HL-60 (cell line): ENCODE measurements at regions not wholly inside any gene's neighbourhood (a gene's known extent, or its start where the extent isn't known, plus 50 kb on each side); places are given as distances from the start of the nearest gene placed in this dataset.

ENCODE experiments used
- DNase-seq, 2 experiments: peaks; one replicate each; pipeline ENCODE4 v3.0.0-alpha.2; 2010 to 2020; ENCODE audit warnings: low read depth in 1 of 2, low spot score in 1 of 2
- H3K27ac ChIP-seq: fragments of 250-450 bp; sonication (Bioruptor Pico); replicated peaks from 2 replicates; pipeline ENCODE4 v1.5.1; 2020; ENCODE audit warnings: mild to moderate bottlenecking, moderate library complexity
- H3K27me3 ChIP-seq: fragments of 250-450 bp; sonication (Bioruptor Pico); 2 replicates; pipeline ENCODE4 v1.5.1; 2021; ENCODE audit warnings: mild to moderate bottlenecking, moderate library complexity; ENCODE audit not compliant: insufficient read depth, poor library complexity, severe bottlenecking
- H3K4me3 ChIP-seq: replicated peaks from 2 replicates; pipeline ENCODE4 v1.5.1; 2011; ENCODE audit warnings: mild to moderate bottlenecking, control low read depth, low read length; ENCODE audit not compliant: insufficient read depth
- GABPA ChIP-seq: IDR thresholded peaks from 2 replicates; pipeline ENCODE4 v1.6.1; 2012; ENCODE audit warnings: low read depth
- POLR2AphosphoS5 ChIP-seq: IDR thresholded peaks from 2 replicates; pipeline ENCODE4 v1.6.1; 2012; ENCODE audit warnings: low read depth
- SPI1 ChIP-seq: IDR thresholded peaks from 2 replicates; pipeline ENCODE4 v1.6.1; 2012; ENCODE audit warnings: low read depth, mild to moderate bottlenecking, borderline replicate concordance
- TF ChIP-seq, protein P1 (sequence below): IDR thresholded peaks from 2 replicates; pipeline ENCODE4 v1.6.1; 2012; ENCODE audit warnings: low read depth; ENCODE audit not compliant: insufficient replicate concordance
- TF ChIP-seq, protein P2 (sequence below): IDR thresholded peaks from one replicate; pipeline ENCODE4 v1.5.1; 2011; ENCODE audit warnings: low read length, control low read depth, inconsistent platforms; ENCODE audit not compliant: insufficient read depth

DNA sequence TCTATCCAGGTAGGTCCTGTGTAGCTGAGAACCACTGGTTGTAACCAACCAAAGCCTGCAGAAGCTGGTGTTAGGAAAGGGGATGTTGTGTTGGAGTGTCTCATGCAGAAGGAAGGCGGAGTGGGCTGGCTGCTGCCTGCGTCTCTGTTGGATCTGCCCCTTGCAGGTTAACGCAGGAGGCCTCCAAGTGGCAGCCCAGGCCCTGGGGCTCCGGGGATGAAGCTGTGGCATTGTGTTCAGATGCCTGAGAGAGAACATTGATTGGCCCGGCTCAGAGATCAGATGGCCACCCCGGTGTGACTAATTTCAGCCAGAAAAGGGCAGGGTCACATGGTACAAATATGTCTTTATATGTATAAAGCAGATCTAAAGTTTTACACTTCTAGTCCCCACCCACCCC lies 216.0 kb downstream of the GLI2 start:
- DNase-seq: no peak
- Histone ChIP-seq H3K27me3 (no peaks in the 10 kb centered on the region), H3K27ac (no peak overlapping the region), H3K4me3 (no peak overlapping the region)
- TF ChIP-seq, protein P1, sequence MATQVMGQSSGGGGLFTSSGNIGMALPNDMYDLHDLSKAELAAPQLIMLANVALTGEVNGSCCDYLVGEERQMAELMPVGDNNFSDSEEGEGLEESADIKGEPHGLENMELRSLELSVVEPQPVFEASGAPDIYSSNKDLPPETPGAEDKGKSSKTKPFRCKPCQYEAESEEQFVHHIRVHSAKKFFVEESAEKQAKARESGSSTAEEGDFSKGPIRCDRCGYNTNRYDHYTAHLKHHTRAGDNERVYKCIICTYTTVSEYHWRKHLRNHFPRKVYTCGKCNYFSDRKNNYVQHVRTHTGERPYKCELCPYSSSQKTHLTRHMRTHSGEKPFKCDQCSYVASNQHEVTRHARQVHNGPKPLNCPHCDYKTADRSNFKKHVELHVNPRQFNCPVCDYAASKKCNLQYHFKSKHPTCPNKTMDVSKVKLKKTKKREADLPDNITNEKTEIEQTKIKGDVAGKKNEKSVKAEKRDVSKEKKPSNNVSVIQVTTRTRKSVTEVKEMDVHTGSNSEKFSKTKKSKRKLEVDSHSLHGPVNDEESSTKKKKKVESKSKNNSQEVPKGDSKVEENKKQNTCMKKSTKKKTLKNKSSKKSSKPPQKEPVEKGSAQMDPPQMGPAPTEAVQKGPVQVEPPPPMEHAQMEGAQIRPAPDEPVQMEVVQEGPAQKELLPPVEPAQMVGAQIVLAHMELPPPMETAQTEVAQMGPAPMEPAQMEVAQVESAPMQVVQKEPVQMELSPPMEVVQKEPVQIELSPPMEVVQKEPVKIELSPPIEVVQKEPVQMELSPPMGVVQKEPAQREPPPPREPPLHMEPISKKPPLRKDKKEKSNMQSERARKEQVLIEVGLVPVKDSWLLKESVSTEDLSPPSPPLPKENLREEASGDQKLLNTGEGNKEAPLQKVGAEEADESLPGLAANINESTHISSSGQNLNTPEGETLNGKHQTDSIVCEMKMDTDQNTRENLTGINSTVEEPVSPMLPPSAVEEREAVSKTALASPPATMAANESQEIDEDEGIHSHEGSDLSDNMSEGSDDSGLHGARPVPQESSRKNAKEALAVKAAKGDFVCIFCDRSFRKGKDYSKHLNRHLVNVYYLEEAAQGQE: no peak
- TF ChIP-seq, protein P2, sequence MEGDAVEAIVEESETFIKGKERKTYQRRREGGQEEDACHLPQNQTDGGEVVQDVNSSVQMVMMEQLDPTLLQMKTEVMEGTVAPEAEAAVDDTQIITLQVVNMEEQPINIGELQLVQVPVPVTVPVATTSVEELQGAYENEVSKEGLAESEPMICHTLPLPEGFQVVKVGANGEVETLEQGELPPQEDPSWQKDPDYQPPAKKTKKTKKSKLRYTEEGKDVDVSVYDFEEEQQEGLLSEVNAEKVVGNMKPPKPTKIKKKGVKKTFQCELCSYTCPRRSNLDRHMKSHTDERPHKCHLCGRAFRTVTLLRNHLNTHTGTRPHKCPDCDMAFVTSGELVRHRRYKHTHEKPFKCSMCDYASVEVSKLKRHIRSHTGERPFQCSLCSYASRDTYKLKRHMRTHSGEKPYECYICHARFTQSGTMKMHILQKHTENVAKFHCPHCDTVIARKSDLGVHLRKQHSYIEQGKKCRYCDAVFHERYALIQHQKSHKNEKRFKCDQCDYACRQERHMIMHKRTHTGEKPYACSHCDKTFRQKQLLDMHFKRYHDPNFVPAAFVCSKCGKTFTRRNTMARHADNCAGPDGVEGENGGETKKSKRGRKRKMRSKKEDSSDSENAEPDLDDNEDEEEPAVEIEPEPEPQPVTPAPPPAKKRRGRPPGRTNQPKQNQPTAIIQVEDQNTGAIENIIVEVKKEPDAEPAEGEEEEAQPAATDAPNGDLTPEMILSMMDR: no peak
- no peak for TF ChIP-seq GABPA

DNA sequence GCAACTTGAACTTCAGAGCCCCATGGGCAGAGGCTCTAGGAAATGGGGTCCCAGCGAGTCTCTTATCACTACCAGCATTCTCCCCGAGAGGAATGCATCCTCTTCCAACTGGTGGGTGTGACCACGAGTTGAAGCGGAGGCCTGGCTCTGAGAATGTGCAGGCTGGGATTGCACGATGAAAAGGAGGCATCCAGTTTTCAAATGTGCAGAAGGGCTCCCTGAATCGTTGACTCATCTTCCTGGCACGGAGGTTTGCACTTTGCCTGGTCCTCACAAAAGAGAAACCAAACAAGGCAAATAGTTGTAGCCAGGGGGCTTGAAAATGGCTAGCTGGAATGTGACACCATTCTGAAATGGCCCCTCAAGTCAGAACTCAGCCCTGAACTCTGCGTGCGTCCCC lies 216.7 kb downstream of the GLI2 start:
- Histone ChIP-seq H3K27me3 (no peaks in the 10 kb centered on the region), H3K27ac (no peak overlapping the region), H3K4me3 (no peak overlapping the region)
- no peak for DNase-seq
- no peak for TF ChIP-seq GABPA
- TF ChIP-seq SPI1: no peak
- TF ChIP-seq, protein P1: no peak
- no peak for TF ChIP-seq POLR2AphosphoS5
- TF ChIP-seq, protein P2: no peak

DNA sequence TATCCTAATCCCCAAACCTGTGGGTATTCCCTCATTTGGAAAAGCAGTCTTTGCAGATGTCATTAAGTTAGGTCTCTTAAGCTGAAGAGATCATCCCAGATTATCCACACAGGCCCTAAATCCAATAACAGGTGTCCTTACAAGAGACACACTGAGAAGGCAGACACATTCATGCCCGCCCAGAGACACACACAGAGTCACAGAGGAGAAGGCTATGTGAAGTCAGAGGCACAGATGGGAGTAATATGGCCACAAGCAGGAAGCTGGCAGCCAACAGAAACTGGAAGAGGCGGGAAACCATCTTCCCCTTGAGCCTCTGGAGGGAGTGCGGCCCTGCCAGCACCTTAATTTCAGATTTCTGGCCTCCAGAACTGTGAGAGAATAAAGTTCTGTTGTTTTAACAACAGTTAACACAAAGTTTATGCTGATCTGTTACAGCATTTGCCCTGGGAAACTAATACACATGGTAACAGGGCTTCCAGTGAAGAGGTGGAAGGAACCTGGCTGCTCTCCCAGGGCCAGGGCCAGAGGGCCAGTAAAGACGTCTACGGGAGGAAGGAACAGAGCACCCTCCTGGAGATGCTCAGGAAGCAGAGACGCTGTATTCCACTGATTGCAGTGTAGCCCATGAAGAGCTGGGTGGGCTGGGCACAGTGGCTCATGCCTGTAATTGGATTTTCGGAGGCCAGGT lies 217.5 kb downstream of the GLI2 start:
- Histone ChIP-seq H3K27me3 (no peaks in the 10 kb centered on the region), H3K27ac (no peak overlapping the region), H3K4me3 (no peak overlapping the region)
- DNase-seq: no peak
- TF ChIP-seq, protein P2: no peak
- TF ChIP-seq POLR2AphosphoS5 (no peak), SPI1 (no peak), GABPA (no peak)
- TF ChIP-seq, protein P1: no peak
